ENCODE measurements at regions not wholly inside any gene's neighbourhood (a gene's known extent, or its start where the extent isn't known, plus 50 kb on each side); places are given as distances from the start of the nearest gene placed in this dataset.
A peak's percentile ranks its signal among the peaks of the same experiment; 100 is the strongest.

DNA sequence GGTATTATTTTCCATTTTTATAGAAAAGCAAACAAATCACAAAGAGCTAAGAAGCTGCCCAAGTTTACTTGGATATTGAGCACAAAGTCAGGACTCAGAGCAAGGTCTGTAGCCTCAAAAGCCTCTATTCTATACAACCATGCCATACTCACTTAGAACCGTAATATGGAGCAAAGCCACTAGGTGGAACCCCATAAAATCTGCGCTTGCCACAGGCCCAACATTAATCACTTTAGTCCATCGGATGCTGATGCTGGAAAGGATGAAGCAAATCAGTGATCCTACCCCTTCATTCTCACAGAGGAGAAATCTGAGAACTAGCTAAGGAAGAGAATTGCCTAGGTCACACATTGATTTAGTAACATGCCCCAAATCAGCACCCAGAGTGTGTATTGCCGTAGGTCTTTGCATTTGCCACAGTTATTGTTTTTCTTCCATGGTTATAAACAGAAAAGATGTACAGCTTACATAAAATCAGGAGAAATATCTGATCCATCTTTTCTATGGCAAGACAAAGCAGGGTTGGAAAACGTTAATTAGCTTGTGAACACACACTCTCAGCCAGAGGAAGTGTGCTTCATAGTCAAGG lies 56.7 kb upstream of the RAB38 start:
- Mint-ChIP-seq H3K4me1 (no peaks in the 10 kb centered on the region), H3K9me3 (peaks cover 22% of the 10 kb centered on the region), H3K36me3 (ENCODE audit: low read depth) (peaks cover 11% of the 10 kb centered on the region), H3K27ac (no peak overlapping the region), H3K4me3 (no peak overlapping the region), H3K27me3 (peaks cover 1% of the 10 kb centered on the region)
- ChIA-PET POLR2A (no interaction called here), CTCF (interaction anchor here (0.5 to 1.8 kb wide), 4 partner anchors 9 to 586 kb away, joined by 3 to 5 read pairs (median 4); no protein-coding TSS in a partner anchor)
- DNase-seq: peak; percentile 38

DNA sequence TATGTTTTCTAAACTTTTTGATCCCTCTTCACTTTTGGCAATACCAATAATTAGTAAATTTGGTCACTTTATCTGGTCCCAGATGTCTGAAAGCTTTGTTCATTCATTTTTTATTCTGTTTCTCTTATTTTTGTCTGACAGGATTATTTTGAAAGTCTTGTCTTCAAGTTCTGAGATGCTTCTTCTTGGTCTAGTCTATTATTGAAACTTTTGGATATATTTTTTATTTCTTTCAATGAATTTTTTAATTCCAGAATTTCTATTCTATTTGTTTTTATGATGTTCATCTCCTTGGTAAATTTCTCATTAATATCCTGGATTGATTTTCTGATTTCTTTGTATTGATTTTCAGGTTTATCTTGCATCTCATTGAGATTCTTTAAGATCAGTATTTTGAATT lies 54.1 kb upstream of the RAB38 start:
- H3K27me3 Mint-ChIP-seq: no peaks in the 10 kb centered on the region
- no peaks in the 10 kb centered on the region for H3K4me1 Mint-ChIP-seq
- no peak for DNase-seq
- no peak overlapping the region for H3K27ac Mint-ChIP-seq
- ChIA-PET CTCF (no interaction called here), POLR2A (no interaction called here)
- no peak overlapping the region for H3K4me3 Mint-ChIP-seq
- peaks cover 41% of the 10 kb centered on the region for H3K9me3 Mint-ChIP-seq
- peaks cover 11% of the 10 kb centered on the region for H3K36me3 Mint-ChIP-seq (ENCODE audit: low read depth)
